CD14-positive monocyte (primary cell): ENCODE measurements at regions not wholly inside any gene's neighbourhood (a gene's known extent, or its start where the extent isn't known, plus 50 kb on each side); places are given as distances from the start of the nearest gene placed in this dataset.

Experiments used
- DNase-seq, 3 donors: peaks; one replicate each; pipeline ENCODE4 v3.0.0-alpha.2; 2011 to 2022
- H2AFZ ChIP-seq: 2 replicates; pipeline ENCODE4 v1.6.0; 2012; ENCODE audit warnings: mild to moderate bottlenecking, low read depth, low read length, inconsistent platforms; ENCODE audit not compliant: insufficient read depth, poor library complexity, severe bottlenecking
- H3K27ac ChIP-seq, 2 donors: 1 replicate in 1 of 2; 2 replicates in 1 of 2; pipeline ENCODE4 v1.5.1; 2012 to 2013; ENCODE audit warnings: low read length in 2 of 2, control low read depth in 1 of 2, inconsistent platforms in 1 of 2, low read depth in 1 of 2, mild to moderate bottlenecking in 1 of 2
- H3K27me3 ChIP-seq, 2 donors: one replicate each; pipeline versions ENCODE4 v1.6.0 to v1.6.1; 2011 to 2013; ENCODE audit warnings: low read length in 2 of 2; ENCODE audit not compliant: control insufficient read depth in 2 of 2, insufficient read depth in 2 of 2
- H3K36me3 ChIP-seq, 2 donors: replicated peaks in 1 of 2; 1 replicate in 1 of 2; 2 replicates in 1 of 2; pipeline versions ENCODE4 v1.5.1 to v1.6.1; 2012 to 2013; ENCODE audit warnings: low read length in 2 of 2, control low read depth in 1 of 2, inconsistent platforms in 1 of 2, mild to moderate bottlenecking in 1 of 2; ENCODE audit not compliant: insufficient read depth in 2 of 2, control insufficient read depth in 1 of 2
- H3K4me1 ChIP-seq, 2 donors: 1 replicate in 1 of 2; 2 replicates in 1 of 2; pipeline versions ENCODE4 v1.5.1 to v1.6.1; 2012 to 2013; ENCODE audit warnings: low read length in 2 of 2, control low read depth in 1 of 2, inconsistent platforms in 1 of 2, mild to moderate bottlenecking in 1 of 2, moderate library complexity in 1 of 2; ENCODE audit not compliant: insufficient read depth in 2 of 2, control insufficient read depth in 1 of 2
- H3K4me2 ChIP-seq: replicated peaks from 2 replicates; pipeline ENCODE3; 2012; ENCODE audit warnings: low read length, moderate library complexity, mild to moderate bottlenecking; ENCODE audit not compliant: poor library complexity, severe bottlenecking; ENCODE audit errors: extremely low read depth
- H3K4me3 ChIP-seq, 3 experiments: fragments of 200-600 bp in 1 of 3; sonication (generic) in 1 of 3; replicated peaks in 1 of 3; 1 replicate in 2 of 3; 2 replicates in 1 of 3; pipeline ENCODE4 v1.5.1; 2011 to 2013; ENCODE audit warnings: low read length in 3 of 3, mild to moderate bottlenecking in 3 of 3, control low read depth in 2 of 3, low read depth in 2 of 3, inconsistent platforms in 1 of 3, moderate library complexity in 1 of 3
- H3K79me2 ChIP-seq: 2 replicates; pipeline ENCODE4 v1.6.0; 2012; ENCODE audit warnings: mild to moderate bottlenecking, control low read depth, inconsistent platforms, low read length, moderate library complexity; ENCODE audit not compliant: insufficient read depth
- H3K9ac ChIP-seq: 2 replicates; pipeline ENCODE4 v1.6.0; 2017; ENCODE audit warnings: low read length, mild to moderate bottlenecking; ENCODE audit not compliant: insufficient read depth, poor library complexity, severe bottlenecking
- H3K9me3 ChIP-seq, 2 donors: replicated peaks in 1 of 2; 1 replicate in 1 of 2; 2 replicates in 1 of 2; pipeline versions ENCODE4 v1.5.1 to v1.6.1; 2012 to 2013; ENCODE audit warnings: low read length in 2 of 2, control low read depth in 1 of 2; ENCODE audit not compliant: control insufficient read depth in 1 of 2, insufficient read depth in 1 of 2
- H4K20me1 ChIP-seq: 2 replicates; pipeline ENCODE4 v1.6.0; 2012; ENCODE audit warnings: mild to moderate bottlenecking, low read length, control low read depth, moderate library complexity; ENCODE audit not compliant: insufficient read depth
- H3K27ac Mint-ChIP-seq, 7 donors: one replicate each; pipeline ENCODE4 v1.8.0; 2020; ENCODE audit warnings: mild to moderate bottlenecking in 7 of 7, mixed read lengths in 7 of 7, moderate library complexity in 6 of 7, inconsistent platforms in 2 of 7
- H3K27me3 Mint-ChIP-seq, 3 donors: one replicate each; pipeline ENCODE4 v1.8.0; 2021 to 2022; ENCODE audit warnings: low read depth in 3 of 3, mild to moderate bottlenecking in 3 of 3, mixed read lengths in 3 of 3, moderate library complexity in 3 of 3, inconsistent platforms in 1 of 3
- H3K36me3 Mint-ChIP-seq, 2 donors: one replicate each; pipeline ENCODE4 v1.8.0; 2020; ENCODE audit warnings: mixed read lengths in 2 of 2, inconsistent platforms in 1 of 2, mild to moderate bottlenecking in 1 of 2
- H3K4me1 Mint-ChIP-seq: one replicate; pipeline ENCODE4 v1.8.0; 2020; ENCODE audit warnings: mild to moderate bottlenecking, mixed read lengths
- H3K4me3 Mint-ChIP-seq, 2 donors: one replicate each; pipeline ENCODE4 v1.8.0; 2020; ENCODE audit warnings: mild to moderate bottlenecking in 2 of 2, mixed read lengths in 2 of 2, moderate library complexity in 1 of 2
- H3K9me3 Mint-ChIP-seq, 7 donors: one replicate each; pipeline ENCODE4 v1.8.0; 2020 to 2022; ENCODE audit warnings: mixed read lengths in 7 of 7, mild to moderate bottlenecking in 6 of 7, moderate library complexity in 6 of 7, inconsistent platforms in 2 of 7
- CTCF ChIP-seq: fragments of 200-600 bp; IDR thresholded peaks from one replicate; pipeline ENCODE4 v1.8.0; 2022; ENCODE audit warnings: antibody characterized with exemption, mild to moderate bottlenecking
- WGBS: methylation state at CpG from one replicate; pipeline ENCODE4 v1.1.5; 2013; ENCODE audit warnings: missing lambda C conversion rate; ENCODE audit not compliant: insufficient coverage; 5-methylcytosine and 5-hydroxymethylcytosine counted together
- intact Hi-C, 2 donors: fragments of 100-400 bp; cut with micrococcal nuclease; formaldehyde crosslinking; loops; one replicate each; pipeline versions ENCODE4 v1.15.0 to v1.15.1; 2023

- Histone ChIP-seq H3K4me2 (no peak overlapping the region), H3K79me2 (no peaks in the 10 kb centered on the region), H3K9me3 (peaks cover 0 to 8% of the 10 kb centered on the region in 2 donors), H3K4me1 (no peaks in the 10 kb centered on the region), H2AFZ (no peak overlapping the region), H3K27me3 (no peaks in the 10 kb centered on the region), H3K27ac (no peak overlapping the region), H4K20me1 (no peaks in the 10 kb centered on the region), H3K4me3 (no peak overlapping the region), H3K36me3 (no peaks in the 10 kb centered on the region), H3K9ac (no peak overlapping the region)
- H3K36me3 Mint-ChIP-seq = no peaks in the 10 kb centered on the region
- no peak for DNase-seq
- no peak for TF ChIP-seq CTCF
- H3K27me3 Mint-ChIP-seq = no peaks in the 10 kb centered on the region
- H3K4me1 Mint-ChIP-seq = no peaks in the 10 kb centered on the region
- 10% methylated on average over 2 of the region's 6 CpGs for WGBS
- intact Hi-C loops = no loop called here
- H3K9me3 Mint-ChIP-seq = peaks cover 0 to 2% (median 1%) of the 10 kb centered on the region in 7 donors
- H3K4me3 Mint-ChIP-seq = no peak overlapping the region
- no peak overlapping the region for H3K27ac Mint-ChIP-seq
Measured at GRCh38 chr9:29830821-29831220, 2257.5 kb upstream of the C9orf72 start.

GRCh38 chr9:29838491-29839020 is 2265.3 kb upstream of the C9orf72 start:
- intact Hi-C loops = no loop called here

More at GRCh38 chr9:29838491-29839020, 2265.3 kb upstream of the C9orf72 start:
- no peaks in the 10 kb centered on the region for H3K79me2 ChIP-seq
- H3K9ac ChIP-seq = no peak overlapping the region
- H3K36me3 Mint-ChIP-seq = no peaks in the 10 kb centered on the region
- no peak overlapping the region for H3K4me3 ChIP-seq
- peaks cover 0 to 7% (median 4%) of the 10 kb centered on the region in 7 donors for H3K9me3 Mint-ChIP-seq
- no peak overlapping the region for H3K27ac ChIP-seq
- no peak overlapping the region for H2AFZ ChIP-seq
- no peak overlapping the region for H3K27ac Mint-ChIP-seq
- H3K4me2 ChIP-seq = no peak overlapping the region
- no peaks in the 10 kb centered on the region for H3K27me3 Mint-ChIP-seq
- no CpG with 5 or more reads among the region's 1 CpG for WGBS
- no peak for TF ChIP-seq CTCF
- H3K9me3 ChIP-seq = no peaks in the 10 kb centered on the region
- H3K27me3 ChIP-seq = no peaks in the 10 kb centered on the region
- no peaks in the 10 kb centered on the region for H4K20me1 ChIP-seq
- H3K4me3 Mint-ChIP-seq = no peak overlapping the region
- no peaks in the 10 kb centered on the region for H3K4me1 ChIP-seq
- no peaks in the 10 kb centered on the region for H3K4me1 Mint-ChIP-seq
- no peaks in the 10 kb centered on the region for H3K36me3 ChIP-seq
- DNase-seq = no peak
